Coronary artery (tissue), 2 donors: ENCODE measurements at regions not wholly inside any gene's neighbourhood (a gene's known extent, or its start where the extent isn't known, plus 50 kb on each side); places are given as distances from the start of the nearest gene placed in this dataset.

ENCODE experiments used
- DNase-seq: peaks from one replicate; pipeline ENCODE4 v3.0.0-alpha.2; 2017; ENCODE audit warnings: low spot score
- H3K27ac ChIP-seq, 2 donors: fragments of 200-600 bp; sonication (generic); one replicate each; pipeline ENCODE4 v1.5.1; 2016 to 2019
- H3K4me3 ChIP-seq: fragments of 200-600 bp; sonication (generic); 2 replicates; pipeline ENCODE4 v1.5.1; 2016; ENCODE audit warnings: mild to moderate bottlenecking, moderate library complexity
- TF ChIP-seq, protein P1 (sequence below): fragments of 200-600 bp; sonication (generic); IDR thresholded peaks from one replicate; pipeline ENCODE4 v1.5.1; 2019; ENCODE audit warnings: antibody characterized with exemption

GRCh38 chr3:31220431-31220830 is 312.3 kb upstream of the STT3B start:
- TF ChIP-seq, protein P1, sequence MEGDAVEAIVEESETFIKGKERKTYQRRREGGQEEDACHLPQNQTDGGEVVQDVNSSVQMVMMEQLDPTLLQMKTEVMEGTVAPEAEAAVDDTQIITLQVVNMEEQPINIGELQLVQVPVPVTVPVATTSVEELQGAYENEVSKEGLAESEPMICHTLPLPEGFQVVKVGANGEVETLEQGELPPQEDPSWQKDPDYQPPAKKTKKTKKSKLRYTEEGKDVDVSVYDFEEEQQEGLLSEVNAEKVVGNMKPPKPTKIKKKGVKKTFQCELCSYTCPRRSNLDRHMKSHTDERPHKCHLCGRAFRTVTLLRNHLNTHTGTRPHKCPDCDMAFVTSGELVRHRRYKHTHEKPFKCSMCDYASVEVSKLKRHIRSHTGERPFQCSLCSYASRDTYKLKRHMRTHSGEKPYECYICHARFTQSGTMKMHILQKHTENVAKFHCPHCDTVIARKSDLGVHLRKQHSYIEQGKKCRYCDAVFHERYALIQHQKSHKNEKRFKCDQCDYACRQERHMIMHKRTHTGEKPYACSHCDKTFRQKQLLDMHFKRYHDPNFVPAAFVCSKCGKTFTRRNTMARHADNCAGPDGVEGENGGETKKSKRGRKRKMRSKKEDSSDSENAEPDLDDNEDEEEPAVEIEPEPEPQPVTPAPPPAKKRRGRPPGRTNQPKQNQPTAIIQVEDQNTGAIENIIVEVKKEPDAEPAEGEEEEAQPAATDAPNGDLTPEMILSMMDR = no peak
- Histone ChIP-seq H3K4me3 (no peak overlapping the region), H3K27ac (no peak overlapping the region)
- DNase-seq = no peak

DNA sequence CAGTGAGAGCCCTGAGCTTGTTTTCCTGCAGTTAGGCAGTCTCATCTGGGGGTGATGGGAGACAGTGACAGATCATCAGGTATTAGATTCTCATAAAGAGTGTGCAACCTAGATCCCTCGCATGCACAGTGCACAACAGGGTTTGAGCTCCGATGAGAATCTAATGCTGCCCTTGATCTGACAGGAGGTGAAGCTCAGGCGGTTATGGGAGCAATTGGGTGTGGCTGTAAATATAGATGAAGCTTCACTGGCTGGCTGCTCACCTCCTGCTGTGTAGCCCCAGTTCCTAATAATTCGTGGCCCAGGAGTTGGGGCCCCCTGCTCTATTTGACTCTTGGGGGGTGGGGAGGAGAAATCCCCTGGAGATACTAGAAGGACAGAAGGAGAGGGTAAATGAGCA is 309.4 kb upstream of the STT3B start:
- no peak overlapping the region for H3K27ac ChIP-seq
- DNase-seq = no peak
- TF ChIP-seq, protein P1 = no peak
- H3K4me3 ChIP-seq = no peak overlapping the region

GRCh38 chr3:31224936-31225335 is 307.8 kb upstream of the STT3B start:
- no peak for DNase-seq
- TF ChIP-seq, protein P1 = no peak
- Histone ChIP-seq H3K27ac (no peak overlapping the region), H3K4me3 (no peak overlapping the region)

DNA sequence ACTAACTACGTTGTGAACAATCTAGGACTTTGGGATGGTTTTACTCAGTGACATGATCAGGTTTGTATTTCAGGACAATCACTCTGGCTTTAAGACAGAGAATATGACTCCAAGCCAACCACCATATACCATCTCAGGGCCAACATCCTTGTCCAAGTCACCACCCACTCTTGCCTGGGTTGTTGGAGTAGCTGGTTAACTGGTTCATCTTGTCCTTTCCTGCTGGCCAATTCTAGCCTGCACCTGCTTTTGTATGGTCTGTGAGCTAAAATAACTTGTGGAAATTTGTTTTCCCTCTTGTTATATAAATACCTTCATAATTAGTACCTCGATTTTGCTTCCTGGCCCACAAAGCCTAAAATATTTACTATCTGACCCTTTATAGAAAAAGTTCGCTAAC is 306.8 kb upstream of the STT3B start:
- Histone ChIP-seq H3K27ac (no peak overlapping the region), H3K4me3 (no peak overlapping the region)
- TF ChIP-seq, protein P1 = no peak
- DNase-seq = no peak

DNA sequence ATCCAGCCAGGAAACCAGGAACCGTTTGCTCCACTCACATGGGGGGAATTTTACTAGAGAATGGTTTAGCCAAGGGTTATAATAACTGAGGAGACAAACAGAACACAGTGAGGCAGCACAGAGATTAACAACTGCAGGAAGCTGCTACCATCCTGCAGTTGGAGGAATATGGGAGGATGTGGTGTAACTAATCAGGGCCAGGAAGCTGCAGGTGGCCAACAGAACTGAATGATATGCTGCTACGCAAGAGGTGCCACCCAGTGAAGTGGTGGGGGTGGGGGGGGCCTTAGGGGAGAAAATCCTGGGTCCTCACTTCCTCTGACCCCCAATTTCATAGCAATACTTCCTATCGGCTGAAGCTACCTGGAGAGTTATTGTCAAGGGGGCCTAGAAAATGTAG is 306.4 kb upstream of the STT3B start:
- Histone ChIP-seq H3K4me3 (no peak overlapping the region), H3K27ac (no peak overlapping the region)
- DNase-seq = no peak
- TF ChIP-seq, protein P1 = no peak

- no peak overlapping the region for H3K4me3 ChIP-seq
- TF ChIP-seq, protein P1 = no peak
- H3K27ac ChIP-seq = no peak overlapping the region
- DNase-seq = no peak
Measured at GRCh38 chr3:31227131-31227562, 305.6 kb upstream of the STT3B start.

GRCh38 chr3:31230425-31231223 is 302.1 kb upstream of the STT3B start:
- no peak for DNase-seq
- Histone ChIP-seq H3K27ac (no peak overlapping the region), H3K4me3 (no peak overlapping the region)
- TF ChIP-seq, protein P1 = no peak
